ENCODE measurements at regions not wholly inside any gene's neighbourhood (a gene's known extent, or its start where the extent isn't known, plus 50 kb on each side); places are given as distances from the start of the nearest gene placed in this dataset.

DNA sequence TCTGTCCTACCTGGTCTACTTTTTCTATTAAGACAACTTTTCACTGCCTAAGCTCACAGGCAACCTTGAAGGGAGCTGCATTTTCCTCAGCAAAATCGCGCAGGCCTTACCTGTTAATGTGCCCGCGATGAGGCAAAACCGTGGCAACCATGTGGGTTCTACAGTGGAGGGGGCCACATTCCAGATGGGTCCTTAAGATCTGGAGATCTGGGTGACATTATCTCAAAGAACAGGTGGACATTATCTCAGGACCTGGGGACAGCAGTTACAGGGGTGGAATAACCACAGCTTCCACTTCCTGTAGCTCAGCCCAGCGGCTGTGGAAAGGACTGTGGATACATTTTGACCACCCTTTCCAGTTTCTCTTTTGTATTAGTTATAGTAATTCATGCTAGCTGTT, 112.8 kb upstream of the PTCH1 start:
- Histone ChIP-seq H2BK15ac (ENCODE audit: low read depth, low read length) (no peak overlapping the region), H2AK5ac (ENCODE audit: low read depth, low read length) (no peak overlapping the region), H3K18ac (ENCODE audit: low read depth, low read length) (no peak overlapping the region), H2AFZ (replicated peaks; ENCODE audit: low read length, poor library complexity) (no peak overlapping the region), H3K4me2 (ENCODE audit: low read depth, low read length) (no peak overlapping the region), H3K14ac (replicated peaks; ENCODE audit: low read depth, low read length) (no peak overlapping the region), H3K9me1 (ENCODE audit: insufficient read depth, low read length) (no peaks in the 10 kb centered on the region), H2BK20ac (ENCODE audit: low read depth, low read length) (no peak overlapping the region), H3K4me3 (ENCODE audit: insufficient read depth, low read depth, low read length) (no peak overlapping the region), H2AK9ac (replicated peaks; ENCODE audit: low read depth, low read length, poor library complexity) (no peak overlapping the region), H3K4me1 (ENCODE audit: control insufficient read depth, insufficient read depth, low read length) (peaks cover 5% of the 10 kb centered on the region; the same call in 1 of the 2 replicates), H3K4ac (ENCODE audit: low read depth, low read length) (no peak overlapping the region), H3K79me1 (ENCODE audit: low read depth in 1 of 2, low read length in 2 of 2) (no peaks in the 10 kb centered on the region), H2BK5ac (ENCODE audit: low read depth, low read length, poor library complexity, severe bottlenecking) (no peak overlapping the region), H4K20me1 (ENCODE audit: insufficient read depth, low read length) (no peaks in the 10 kb centered on the region), H3K27ac (ENCODE audit: insufficient read depth, low read length) (no peak overlapping the region), H2BK120ac (ENCODE audit: low read depth, low read length) (no peak overlapping the region), H4K5ac (ENCODE audit: low read depth, low read length) (no peak overlapping the region), H4K91ac (ENCODE audit: insufficient read depth, low read depth, low read length) (no peak overlapping the region), H3K56ac (ENCODE audit: extremely low read depth, insufficient read depth, low read length) (no peak overlapping the region), H4K8ac (ENCODE audit: low read depth in 2 of 2, low read length in 2 of 2) (no peak overlapping the region), H3K9me3 (ENCODE audit: control insufficient read depth, insufficient read depth, low read length) (no peaks in the 10 kb centered on the region; the same call in 1 of the 2 replicates), H3K9ac (ENCODE audit: low read depth, low read length) (no peak overlapping the region), H3K23ac (ENCODE audit: low read depth, low read length) (no peak overlapping the region), H3K27me3 (ENCODE audit: control insufficient read depth, insufficient read depth, low read length) (peaks cover 9% of the 10 kb centered on the region; the same call in 1 of the 2 replicates), H3K36me3 (ENCODE audit: control insufficient read depth, insufficient read depth, low read length) (no peaks in the 10 kb centered on the region)
- DNase-seq (no peak), ATAC-seq (ENCODE audit: low read depth) (no peak)
- BruUV-seq (replicated peaks): no TSS peak
- no peak for TF ChIP-seq MAFK (IDR thresholded peaks at IDR 0.05; ENCODE audit: low read depth, low read length)
- TF ChIP-seq MAZ (IDR thresholded peaks at IDR 0.05; ENCODE audit: borderline replicate concordance, low read depth, low read length): no peak
- TF ChIP-seq POLR2A (IDR thresholded peaks at IDR 0.05; ENCODE audit: low read depth, low read length): no peak
- TF ChIP-seq MXI1 (IDR thresholded peaks at IDR 0.05; ENCODE audit: borderline replicate concordance, low read depth, low read length): no peak
- no peak for TF ChIP-seq RCOR1 (IDR thresholded peaks at IDR 0.05; ENCODE audit: insufficient replicate concordance, low read length)
- no peak for TF ChIP-seq CHD1 (IDR thresholded peaks at IDR 0.05; ENCODE audit: low read depth, low read length)
- TF ChIP-seq SMC3 (IDR thresholded peaks at IDR 0.05; ENCODE audit: low read depth, low read length): no peak
- no peak for TF ChIP-seq CTCF (conservative IDR thresholded peaks at IDR 0.05; ENCODE audit: low read depth, low read length)
- TF ChIP-seq RAD21 (IDR thresholded peaks at IDR 0.05; ENCODE audit: low read length): no peak
- TF ChIP-seq RFX5 (IDR thresholded peaks at IDR 0.05; ENCODE audit: low read depth, low read length): no peak
- TF ChIP-seq USF2 (IDR thresholded peaks at IDR 0.05; ENCODE audit: low read depth, low read length): no peak
- no peak for TF ChIP-seq FOS (IDR thresholded peaks at IDR 0.05; ENCODE audit: low read depth, low read length)
- TF ChIP-seq CEBPB (IDR thresholded peaks at IDR 0.05; ENCODE audit: low read depth, low read length): no peak
- POLR2A ChIA-PET (ENCODE audit: unreplicated experiment): no interaction called here
- intact Hi-C loops (cut with micrococcal nuclease) (no loop called here), in situ Hi-C loops (cut with MboI; ENCODE audit: low sequenced_read_pairs) (no loop called here), dilution Hi-C loops (cut with HindIII; ENCODE audit: low sequenced_read_pairs, unreplicated experiment) (no loop called here)
- WGBS, 2 experiments (ENCODE audit: extremely low coverage in 2 of 2, insufficient read length in 1 of 2): no CpG with 5 or more reads among the region's 6 CpGs
- CTCF ChIA-PET: no interaction called here
